RWPE1 (cell line): ENCODE measurements at regions not wholly inside any gene's neighbourhood (a gene's known extent, or its start where the extent isn't known, plus 50 kb on each side); places are given as distances from the start of the nearest gene placed in this dataset.

ENCODE experiments used
- CTCF ChIA-PET: fragments of 350-600 bp; sonication (Branson Sonifier 250); formaldehyde crosslinking; extraction: SDS; loops from one replicate; lab custom pipeline; 2021; lab: Yijun Ruan, JAX
- POLR2A ChIA-PET: fragments of 400-600 bp; formaldehyde crosslinking; extraction: SDS; loops from one replicate; lab custom pipeline; 2020; ENCODE audit warnings: antibody characterized with exemption; ENCODE audit not compliant: low non-redundant PET; lab: Yijun Ruan, JAX
- DNase-seq: peaks from one replicate; pipeline ENCODE4 v3.0.0; 2012; ENCODE audit warnings: low spot score
- H3K27ac ChIP-seq: fragments of 450-650 bp; 2 replicates; pipeline ENCODE4 v1.5.1; 2017
- CTCF ChIP-seq: fragments of 450-650 bp; conservative IDR thresholded peaks from 2 replicates; pipeline ENCODE4 v1.5.1; 2017; ENCODE audit warnings: low read depth, mild to moderate bottlenecking

- no peak for DNase-seq
- ChIA-PET POLR2A (no interaction called here), CTCF (no interaction called here)
- no peak for TF ChIP-seq CTCF
- no peak overlapping the region for H3K27ac ChIP-seq
Observed at GRCh38 chr21:35219719-35220118, 170.6 kb upstream of the RUNX1 start.

GRCh38 chr21:35219291-35219690 is 170.2 kb upstream of the RUNX1 start:
- ChIA-PET CTCF (no interaction called here), POLR2A (no interaction called here)
- no peak overlapping the region for H3K27ac ChIP-seq

GRCh38 chr21:35217504-35218060 is 168.5 kb upstream of the RUNX1 start:
- no peak overlapping the region for H3K27ac ChIP-seq
- ChIA-PET POLR2A (no interaction called here), CTCF (interaction anchor here (0.5 kb wide), 1 partner anchor 21 kb away, joined by 3 read pairs; no protein-coding TSS in a partner anchor)
- TF ChIP-seq CTCF = no peak
- peak; percentile 89 for DNase-seq

More at GRCh38 chr21:35219291-35219690, 170.2 kb upstream of the RUNX1 start:
- TF ChIP-seq CTCF = no peak
- DNase-seq = no peak

GRCh38 chr21:35216996-35217395 is 167.9 kb upstream of the RUNX1 start:
- no peak overlapping the region for H3K27ac ChIP-seq
- no peak for DNase-seq
- ChIA-PET POLR2A (interaction anchor here (0.6 kb wide), 1 partner anchor 11 kb away, joined by 3 read pairs; no protein-coding TSS in a partner anchor), CTCF (interaction anchor here (0.5 kb wide), 1 partner anchor 22 kb away, joined by 3 read pairs; no protein-coding TSS in a partner anchor)
- no peak for TF ChIP-seq CTCF

GRCh38 chr21:35215870-35216269 is 166.8 kb upstream of the RUNX1 start:
- TF ChIP-seq CTCF = no peak
- H3K27ac ChIP-seq = no peak overlapping the region
- no peak for DNase-seq
- CTCF ChIA-PET = no interaction called here
- POLR2A ChIA-PET = no interaction called here

- POLR2A ChIA-PET = no interaction called here
- no peak overlapping the region for H3K27ac ChIP-seq
- no peak for DNase-seq
- CTCF ChIA-PET = no interaction called here
- no peak for TF ChIP-seq CTCF
Observed at GRCh38 chr21:35212393-35213127, 163.5 kb upstream of the RUNX1 start.
